ENCODE measurements at regions not wholly inside any gene's neighbourhood (a gene's known extent, or its start where the extent isn't known, plus 50 kb on each side); places are given as distances from the start of the nearest gene placed in this dataset.

GRCh38 chr10:76647301-76647700 is 990.3 kb downstream of the KCNMA1 start:
- Mint-ChIP-seq H3K36me3 (no peaks in the 10 kb centered on the region), H3K4me1 (peaks cover 14% of the 10 kb centered on the region), H3K9me3 (no peaks in the 10 kb centered on the region; the same call in 1 of the 2 replicates), H3K4me3 (no peak overlapping the region), H3K27me3 (ENCODE audit: low read depth) (no peaks in the 10 kb centered on the region; the same call in 1 of the 2 replicates), H3K27ac (no peak overlapping the region)
- ChIA-PET CTCF (no interaction called here), POLR2A (no interaction called here)
- no peak for DNase-seq (ENCODE audit: low spot score)
- no peak for ATAC-seq
- TF ChIP-seq AFF4 (CRISPR knock-in tag; IDR thresholded peaks at IDR 0.05; ENCODE audit: borderline replicate concordance) (no peak), ATF6 (CRISPR knock-in tag; IDR thresholded peaks at IDR 0.05) (no peak), ERG (CRISPR knock-in tag; IDR thresholded peaks at IDR 0.05) (no peak), CTCF (IDR thresholded peaks at IDR 0.05) (no peak), CBFB (CRISPR knock-in tag; IDR thresholded peaks at IDR 0.05; ENCODE audit: low read depth) (no peak), CDX4 (CRISPR knock-in tag; IDR thresholded peaks at IDR 0.05; ENCODE audit: borderline replicate concordance) (no peak), ATF3 (CRISPR knock-in tag; conservative IDR thresholded peaks at IDR 0.05) (no peak), ZNF423 (CRISPR knock-in tag; IDR thresholded peaks at IDR 0.05) (no peak), TCF7 (CRISPR knock-in tag; IDR thresholded peaks at IDR 0.05; ENCODE audit: low read depth) (no peak), GABPB1 (CRISPR knock-in tag; IDR thresholded peaks at IDR 0.05) (no peak), NR1H2 (CRISPR knock-in tag; IDR thresholded peaks at IDR 0.05) (no peak), TEAD4 (CRISPR knock-in tag; IDR thresholded peaks at IDR 0.05) (no peak), RORB (CRISPR knock-in tag; IDR thresholded peaks at IDR 0.05) (no peak), ELF4 (CRISPR knock-in tag; IDR thresholded peaks at IDR 0.05; ENCODE audit: low read depth) (no peak), ZBTB43 (CRISPR knock-in tag; IDR thresholded peaks at IDR 0.05) (no peak), PRRX2 (CRISPR knock-in tag; IDR thresholded peaks at IDR 0.05) (no peak), ZNF532 (CRISPR knock-in tag; IDR thresholded peaks at IDR 0.05; ENCODE audit: borderline replicate concordance) (no peak), USF1 (CRISPR knock-in tag; IDR thresholded peaks at IDR 0.05) (no peak), HMGXB4 (CRISPR knock-in tag; IDR thresholded peaks at IDR 0.05) (no peak), MYBL2 (CRISPR knock-in tag; IDR thresholded peaks at IDR 0.05) (no peak)

All from WTC11 (cell line).